PC-3 (cell line): ENCODE measurements at regions not wholly inside any gene's neighbourhood (a gene's known extent, or its start where the extent isn't known, plus 50 kb on each side); places are given as distances from the start of the nearest gene placed in this dataset.

ENCODE experiments used
- EZH2 ChIP-seq: fragments of 300-600 bp; sonication (generic); IDR thresholded peaks from one replicate; pipeline ENCODE4 v1.6.1; 2017; ENCODE audit warnings: antibody characterized with exemption, mild to moderate bottlenecking, low read length; ENCODE audit not compliant: unreplicated experiment
- TF ChIP-seq, protein P1 (sequence below): fragments of 300-600 bp; sonication (generic); conservative IDR thresholded peaks from 2 replicates; pipeline ENCODE4 v1.5.1; 2017; ENCODE audit warnings: antibody characterized with exemption, low read depth, mild to moderate bottlenecking, low read length

DNA sequence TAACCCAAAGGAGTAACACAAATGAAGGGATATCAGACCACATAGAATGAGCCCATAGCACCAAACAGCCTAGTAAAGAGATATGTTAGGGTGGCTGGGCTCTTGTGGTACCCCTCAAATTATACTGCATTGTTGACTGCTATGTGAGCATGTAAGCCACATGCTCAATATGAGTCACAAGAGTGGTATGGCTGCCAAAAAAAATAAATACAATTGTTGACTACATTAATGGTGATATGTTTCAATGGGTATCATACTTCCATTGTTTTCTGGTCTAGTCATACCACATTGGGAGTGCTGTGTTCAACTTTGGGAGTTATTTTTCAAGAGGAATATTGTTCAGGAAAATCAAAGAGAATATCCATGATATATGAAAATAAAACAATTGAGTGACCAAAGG lies 162.4 kb upstream of the PIK3R1 start:
- no peak for TF ChIP-seq EZH2
- TF ChIP-seq, protein P1, sequence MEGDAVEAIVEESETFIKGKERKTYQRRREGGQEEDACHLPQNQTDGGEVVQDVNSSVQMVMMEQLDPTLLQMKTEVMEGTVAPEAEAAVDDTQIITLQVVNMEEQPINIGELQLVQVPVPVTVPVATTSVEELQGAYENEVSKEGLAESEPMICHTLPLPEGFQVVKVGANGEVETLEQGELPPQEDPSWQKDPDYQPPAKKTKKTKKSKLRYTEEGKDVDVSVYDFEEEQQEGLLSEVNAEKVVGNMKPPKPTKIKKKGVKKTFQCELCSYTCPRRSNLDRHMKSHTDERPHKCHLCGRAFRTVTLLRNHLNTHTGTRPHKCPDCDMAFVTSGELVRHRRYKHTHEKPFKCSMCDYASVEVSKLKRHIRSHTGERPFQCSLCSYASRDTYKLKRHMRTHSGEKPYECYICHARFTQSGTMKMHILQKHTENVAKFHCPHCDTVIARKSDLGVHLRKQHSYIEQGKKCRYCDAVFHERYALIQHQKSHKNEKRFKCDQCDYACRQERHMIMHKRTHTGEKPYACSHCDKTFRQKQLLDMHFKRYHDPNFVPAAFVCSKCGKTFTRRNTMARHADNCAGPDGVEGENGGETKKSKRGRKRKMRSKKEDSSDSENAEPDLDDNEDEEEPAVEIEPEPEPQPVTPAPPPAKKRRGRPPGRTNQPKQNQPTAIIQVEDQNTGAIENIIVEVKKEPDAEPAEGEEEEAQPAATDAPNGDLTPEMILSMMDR: no peak
